ENCODE measurements at regions not wholly inside any gene's neighbourhood (a gene's known extent, or its start where the extent isn't known, plus 50 kb on each side); places are given as distances from the start of the nearest gene placed in this dataset.

GRCh38 chr1:168431882-168432281 is 111.9 kb downstream of the XCL2 start:
- TF ChIP-seq CTCF (IDR thresholded peaks at IDR 0.05; ENCODE audit: insufficient read depth, low read length, poor library complexity, severe bottlenecking) (no peak), EZH2phosphoT487 (conservative IDR thresholded peaks at IDR 0.05; ENCODE audit: low read length) (no peak)

Data from SU-DHL-6 (cell line).